GM12801 (cell line): ENCODE measurements at regions not wholly inside any gene's neighbourhood (a gene's known extent, or its start where the extent isn't known, plus 50 kb on each side); places are given as distances from the start of the nearest gene placed in this dataset.

ENCODE experiments used
- TF ChIP-seq, protein P1 (sequence below): IDR thresholded peaks from one replicate; pipeline ENCODE4 v1.5.1; 2011; ENCODE audit warnings: control low read depth; ENCODE audit not compliant: insufficient read length; ENCODE audit errors: extremely low read depth

GRCh38 chr5:34501840-34502239 lies 154.3 kb upstream of the RAI14 start:
- TF ChIP-seq, protein P1, sequence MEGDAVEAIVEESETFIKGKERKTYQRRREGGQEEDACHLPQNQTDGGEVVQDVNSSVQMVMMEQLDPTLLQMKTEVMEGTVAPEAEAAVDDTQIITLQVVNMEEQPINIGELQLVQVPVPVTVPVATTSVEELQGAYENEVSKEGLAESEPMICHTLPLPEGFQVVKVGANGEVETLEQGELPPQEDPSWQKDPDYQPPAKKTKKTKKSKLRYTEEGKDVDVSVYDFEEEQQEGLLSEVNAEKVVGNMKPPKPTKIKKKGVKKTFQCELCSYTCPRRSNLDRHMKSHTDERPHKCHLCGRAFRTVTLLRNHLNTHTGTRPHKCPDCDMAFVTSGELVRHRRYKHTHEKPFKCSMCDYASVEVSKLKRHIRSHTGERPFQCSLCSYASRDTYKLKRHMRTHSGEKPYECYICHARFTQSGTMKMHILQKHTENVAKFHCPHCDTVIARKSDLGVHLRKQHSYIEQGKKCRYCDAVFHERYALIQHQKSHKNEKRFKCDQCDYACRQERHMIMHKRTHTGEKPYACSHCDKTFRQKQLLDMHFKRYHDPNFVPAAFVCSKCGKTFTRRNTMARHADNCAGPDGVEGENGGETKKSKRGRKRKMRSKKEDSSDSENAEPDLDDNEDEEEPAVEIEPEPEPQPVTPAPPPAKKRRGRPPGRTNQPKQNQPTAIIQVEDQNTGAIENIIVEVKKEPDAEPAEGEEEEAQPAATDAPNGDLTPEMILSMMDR: no peak

DNA sequence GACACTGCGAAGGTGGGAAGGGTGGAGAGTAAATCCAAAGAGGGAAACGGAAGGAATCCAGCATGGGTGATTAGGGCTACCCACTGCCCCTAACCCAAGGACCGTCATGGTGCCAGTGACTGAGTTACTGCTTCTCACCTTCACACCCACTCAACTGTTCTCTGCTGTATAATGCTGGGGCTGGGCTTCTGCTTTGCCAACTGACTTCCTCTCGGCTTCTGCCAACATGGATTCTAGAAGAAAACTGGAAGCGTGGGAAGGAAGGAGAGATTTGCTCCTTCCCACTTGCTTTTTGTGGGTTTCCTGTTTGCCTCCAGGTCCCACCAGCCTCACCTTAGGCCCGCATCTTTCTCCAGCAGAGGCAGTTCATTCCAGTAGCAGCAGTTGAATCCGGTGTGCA lies 153.5 kb upstream of the RAI14 start:
- TF ChIP-seq, protein P1: no peak

- TF ChIP-seq, protein P1: no peak
These were observed 152.5 kb upstream of the RAI14 start for GRCh38 chr5:34503379-34504253.

DNA sequence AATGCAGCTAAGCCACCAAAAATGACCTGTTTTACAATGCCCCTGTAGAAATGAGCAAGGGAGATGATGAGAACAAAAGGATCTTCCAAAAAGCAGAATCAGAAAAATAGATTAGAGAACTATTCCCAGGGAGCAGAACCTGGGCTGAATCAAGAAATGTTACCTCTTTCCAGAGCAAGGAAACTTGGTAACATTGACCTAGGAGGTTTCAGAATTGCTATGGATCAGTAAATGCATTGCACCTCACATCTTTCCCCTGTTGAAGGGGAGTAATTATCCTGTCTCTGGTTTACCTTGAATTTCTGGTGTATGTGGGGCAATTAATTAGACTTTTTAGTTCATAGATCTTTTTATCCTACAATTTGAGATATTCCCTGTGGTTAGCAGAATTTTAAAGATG lies 151.2 kb upstream of the RAI14 start:
- TF ChIP-seq, protein P1: no peak

- TF ChIP-seq, protein P1: no peak
These were observed 150.4 kb upstream of the RAI14 start for GRCh38 chr5:34505731-34506130.

DNA sequence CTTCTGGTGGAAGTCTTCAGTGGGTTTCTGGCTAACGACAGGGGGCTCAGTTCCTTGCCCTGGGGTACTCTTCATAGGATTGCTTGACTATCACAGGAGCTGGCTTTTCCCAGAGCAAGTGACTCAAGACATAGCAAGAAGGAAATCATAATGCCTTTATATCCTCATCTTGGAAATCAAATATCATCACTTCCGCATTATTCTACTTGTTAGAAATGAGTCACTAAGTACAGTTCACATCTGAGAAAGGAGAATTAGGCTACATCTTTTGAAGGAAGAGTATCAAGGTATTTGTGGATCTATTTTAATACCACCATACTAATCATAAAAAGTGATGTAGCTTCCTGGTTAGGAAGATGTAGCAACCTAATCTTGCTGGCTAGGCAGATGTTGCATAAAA lies 148.2 kb upstream of the RAI14 start:
- TF ChIP-seq, protein P1: no peak

DNA sequence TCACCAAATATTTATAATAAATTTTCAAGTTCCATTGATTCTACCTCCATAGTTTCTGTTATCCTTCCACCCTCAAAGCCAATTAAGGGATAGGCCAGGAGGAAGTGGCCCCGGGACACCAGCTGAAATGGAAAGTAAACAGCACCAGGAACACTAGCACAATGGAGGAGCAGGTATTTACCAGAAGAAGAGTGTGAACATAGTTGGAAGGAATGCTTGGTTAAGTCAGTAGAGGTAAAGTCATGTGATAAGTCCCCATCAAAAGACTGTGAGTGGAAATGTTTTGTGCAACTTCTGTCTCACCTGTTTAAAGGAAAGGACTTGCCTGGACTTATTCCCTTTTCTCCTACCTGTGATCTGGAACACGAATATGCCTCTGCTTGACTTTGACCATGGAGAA lies 146.7 kb upstream of the RAI14 start:
- TF ChIP-seq, protein P1: no peak
